HG03103 (cell line): ENCODE measurements at regions not wholly inside any gene's neighbourhood (a gene's known extent, or its start where the extent isn't known, plus 50 kb on each side); places are given as distances from the start of the nearest gene placed in this dataset.

Source experiments
- ATAC-seq: cut with Tn5 transposase; IDR thresholded peaks from one replicate; pipeline ENCODE4 v1.9.1; 2021; ENCODE audit warnings: low read depth; ENCODE audit not compliant: unreplicated experiment

GRCh38 chr21:20646431-20647165 lies 351.6 kb upstream of the NCAM2 start:
- ATAC-seq, result no peak

- no peak for ATAC-seq
Observed at GRCh38 chr21:20647607-20648006, 350.6 kb upstream of the NCAM2 start.

GRCh38 chr21:20649231-20649630 lies 349.0 kb upstream of the NCAM2 start:
- no peak for ATAC-seq

GRCh38 chr21:20652846-20653245 lies 345.4 kb upstream of the NCAM2 start:
- no peak for ATAC-seq

- ATAC-seq, result no peak
Observed at GRCh38 chr21:20661246-20661645, 337.0 kb upstream of the NCAM2 start.

GRCh38 chr21:20661745-20662422 lies 336.3 kb upstream of the NCAM2 start:
- no peak for ATAC-seq

- ATAC-seq, result no peak
Observed at GRCh38 chr21:20662514-20662913, 335.7 kb upstream of the NCAM2 start.

GRCh38 chr21:20667931-20668330 lies 330.3 kb upstream of the NCAM2 start:
- ATAC-seq, result no peak

- no peak for ATAC-seq
Observed at GRCh38 chr21:20685475-20685874, 312.7 kb upstream of the NCAM2 start.

- ATAC-seq, result no peak
Observed at GRCh38 chr21:20698585-20698984, 299.6 kb upstream of the NCAM2 start.

- ATAC-seq, result no peak
Observed at GRCh38 chr21:20701235-20701634, 297.0 kb upstream of the NCAM2 start.

- ATAC-seq, result no peak
Observed at GRCh38 chr21:20703112-20703767, 295.0 kb upstream of the NCAM2 start.

GRCh38 chr21:20720623-20721022 lies 277.6 kb upstream of the NCAM2 start:
- ATAC-seq, result no peak

- no peak for ATAC-seq
Observed at GRCh38 chr21:20721151-20721550, 277.1 kb upstream of the NCAM2 start.

GRCh38 chr21:20728691-20729090 lies 269.5 kb upstream of the NCAM2 start:
- ATAC-seq, result no peak

GRCh38 chr21:20729376-20729775 lies 268.8 kb upstream of the NCAM2 start:
- ATAC-seq, result no peak

GRCh38 chr21:20730441-20730840 lies 267.8 kb upstream of the NCAM2 start:
- no peak for ATAC-seq

GRCh38 chr21:20735257-20735656 lies 263.0 kb upstream of the NCAM2 start:
- no peak for ATAC-seq

GRCh38 chr21:20737227-20737913 lies 260.8 kb upstream of the NCAM2 start:
- no peak for ATAC-seq

GRCh38 chr21:20739421-20739820 lies 258.8 kb upstream of the NCAM2 start:
- ATAC-seq, result no peak

- no peak for ATAC-seq
Observed at GRCh38 chr21:20741445-20741844, 256.8 kb upstream of the NCAM2 start.
